ENCODE measurements at regions not wholly inside any gene's neighbourhood (a gene's known extent, or its start where the extent isn't known, plus 50 kb on each side); places are given as distances from the start of the nearest gene placed in this dataset.
"Not testable (repeated sequence)": the region's sequence is repeated elsewhere in the genome, so short reads cannot be mapped to it uniquely, and the experiment has no call there.

- H3K9me3 ChIP-seq = no peaks in the 10 kb centered on the region
- H3K4me1 ChIP-seq = no peaks in the 10 kb centered on the region
- no peak overlapping the region for H3K9ac ChIP-seq (ENCODE audit: low read depth in 2 of 2, low read length in 2 of 2)
- H3K4me3 ChIP-seq = no peak overlapping the region
- no peaks in the 10 kb centered on the region for H3K36me3 ChIP-seq
- TF ChIP-seq CTCF (IDR thresholded peaks at IDR 0.05) = no peak
- intact Hi-C loops (cut with DNase I) = no loop called here
- H3K27ac ChIP-seq = no peak overlapping the region
- H3K27me3 ChIP-seq = no peaks in the 10 kb centered on the region
- DNase-seq = no peak
Observed at GRCh38 chr10:109732254-109732965, 190.9 kb downstream of the XPNPEP1 start.

DNA sequence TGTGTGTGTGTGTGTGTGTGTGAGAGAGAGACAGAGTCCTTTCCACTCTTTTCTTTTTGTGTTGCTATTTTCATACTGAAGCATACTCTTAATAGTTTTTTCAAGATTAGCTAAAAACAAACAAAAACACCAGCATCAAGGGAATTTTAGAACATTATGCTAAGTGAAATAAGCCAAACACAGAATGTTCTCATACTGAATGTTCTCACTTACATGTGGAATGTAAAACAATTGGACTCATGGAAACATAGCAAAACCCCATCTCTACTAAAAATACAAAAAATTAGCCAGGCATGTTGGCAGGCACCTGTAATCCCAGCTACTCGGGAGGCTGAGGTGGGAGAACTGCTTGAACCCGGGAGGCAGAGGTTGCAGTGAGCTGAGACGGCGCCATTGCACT, 193.4 kb downstream of the XPNPEP1 start:
- DNase-seq; H3K36me3 ChIP-seq; H3K4me1 ChIP-seq; H3K9me3 ChIP-seq; intact Hi-C loops (cut with DNase I); H3K27me3 ChIP-seq; H3K4me3 ChIP-seq; H3K9ac ChIP-seq (ENCODE audit: low read depth in 2 of 2, low read length in 2 of 2); H3K27ac ChIP-seq: not testable (repeated sequence)

DNA sequence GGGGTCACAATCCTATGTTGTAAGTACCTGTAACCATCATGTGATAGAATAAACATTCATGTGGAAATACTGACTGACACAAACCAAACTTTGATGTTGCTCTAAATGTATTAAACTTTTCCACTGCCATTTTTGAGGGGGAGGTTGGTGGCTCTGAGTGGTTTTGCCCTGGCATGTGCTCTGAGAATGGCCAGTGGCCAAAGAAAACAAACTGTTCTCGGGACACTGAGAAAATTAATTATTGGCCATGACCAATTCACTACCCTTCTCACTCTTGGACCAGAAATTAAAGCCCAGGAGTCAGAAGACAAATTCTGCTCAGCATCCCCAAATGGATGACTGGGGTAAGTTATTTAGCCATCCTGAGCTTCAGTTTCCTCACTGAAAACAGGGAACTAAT, 195.9 kb downstream of the XPNPEP1 start:
- TF ChIP-seq CTCF (IDR thresholded peaks at IDR 0.05) = no peak
- Histone ChIP-seq H3K27me3 (no peaks in the 10 kb centered on the region), H3K9ac (ENCODE audit: low read depth in 2 of 2, low read length in 2 of 2) (no peak overlapping the region), H3K4me3 (no peak overlapping the region), H3K9me3 (no peaks in the 10 kb centered on the region), H3K27ac (no peak overlapping the region), H3K36me3 (no peaks in the 10 kb centered on the region), H3K4me1 (no peaks in the 10 kb centered on the region)
- DNase-seq = no peak
- intact Hi-C loops (cut with DNase I) = no loop called here

DNA sequence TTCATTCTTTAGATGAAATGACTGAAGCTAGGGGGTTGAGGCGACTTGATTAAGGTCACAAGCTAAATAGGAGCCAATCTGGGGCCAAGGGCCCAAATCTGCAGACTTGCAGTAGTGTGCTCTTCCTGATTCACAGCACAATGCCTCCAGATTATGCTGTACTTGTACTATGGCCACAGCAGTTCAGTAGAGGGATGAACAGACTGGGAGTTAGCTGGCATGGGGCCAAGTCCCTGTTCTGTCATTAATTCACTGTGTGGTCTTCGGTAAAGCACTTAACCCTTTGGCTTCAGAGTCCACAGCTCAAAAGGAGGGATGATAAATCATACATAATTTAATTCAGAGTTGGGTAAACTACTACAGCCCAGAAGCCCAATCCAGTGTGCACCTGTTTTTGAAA, 196.8 kb downstream of the XPNPEP1 start:
- Histone ChIP-seq H3K27me3 (no peaks in the 10 kb centered on the region), H3K36me3 (no peaks in the 10 kb centered on the region), H3K9ac (ENCODE audit: low read depth in 2 of 2, low read length in 2 of 2) (no peak overlapping the region), H3K27ac (no peak overlapping the region), H3K4me1 (no peaks in the 10 kb centered on the region), H3K9me3 (no peaks in the 10 kb centered on the region), H3K4me3 (no peak overlapping the region)
- intact Hi-C loops (cut with DNase I) = no loop called here
- TF ChIP-seq CTCF (IDR thresholded peaks at IDR 0.05) = no peak
- no peak for DNase-seq

DNA sequence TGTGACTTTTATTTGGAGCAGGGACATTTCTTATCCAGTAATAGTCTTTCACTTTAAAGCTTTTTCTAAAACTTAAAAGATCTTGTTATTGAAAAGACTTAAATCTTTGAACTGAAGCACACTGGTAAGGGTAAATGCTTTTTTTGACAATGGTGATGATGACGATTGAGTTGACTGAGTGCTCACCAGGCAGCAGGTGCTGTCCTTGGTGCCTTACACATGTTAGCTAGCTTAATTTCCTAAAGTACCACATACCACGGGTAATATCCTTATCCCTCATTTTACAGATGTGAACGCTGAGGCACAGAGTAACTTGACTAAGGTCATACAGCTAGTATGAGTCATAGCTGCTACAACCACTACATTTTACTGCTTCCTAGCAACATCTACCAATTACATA, 200.0 kb downstream of the XPNPEP1 start:
- TF ChIP-seq CTCF (IDR thresholded peaks at IDR 0.05) = no peak
- DNase-seq = no peak
- Histone ChIP-seq H3K4me1 (no peaks in the 10 kb centered on the region), H3K9ac (ENCODE audit: low read depth in 2 of 2, low read length in 2 of 2) (no peak overlapping the region), H3K27ac (no peak overlapping the region), H3K27me3 (no peaks in the 10 kb centered on the region), H3K36me3 (no peaks in the 10 kb centered on the region), H3K4me3 (no peak overlapping the region), H3K9me3 (no peaks in the 10 kb centered on the region)
- intact Hi-C loops (cut with DNase I) = no loop called here

- H3K4me1 ChIP-seq = no peaks in the 10 kb centered on the region
- DNase-seq = no peak
- no peak for TF ChIP-seq CTCF (IDR thresholded peaks at IDR 0.05)
- H3K9ac ChIP-seq (ENCODE audit: low read depth in 2 of 2, low read length in 2 of 2) = no peak overlapping the region
- no peak overlapping the region for H3K4me3 ChIP-seq
- H3K36me3 ChIP-seq = no peaks in the 10 kb centered on the region
- no peaks in the 10 kb centered on the region for H3K27me3 ChIP-seq
- no peaks in the 10 kb centered on the region for H3K9me3 ChIP-seq
- intact Hi-C loops (cut with DNase I) = no loop called here
- H3K27ac ChIP-seq = no peak overlapping the region
Observed at GRCh38 chr10:109721453-109722064, 201.8 kb downstream of the XPNPEP1 start.

Measured in colonic mucosa (tissue), 4 donors.